AG04450 (cell line): ENCODE measurements at regions not wholly inside any gene's neighbourhood (a gene's known extent, or its start where the extent isn't known, plus 50 kb on each side); places are given as distances from the start of the nearest gene placed in this dataset.

Experiments
- CTCF ChIA-PET: fragments of 300-600, 350-600 bp; formaldehyde crosslinking; extraction: SDS; loops from one replicate; lab custom pipeline; 2022; ENCODE audit warnings: antibody characterized with exemption, inconsistent platforms; lab: Charles Lee
- POLR2A ChIA-PET: fragments of 350-600 bp; formaldehyde crosslinking; extraction: SDS; loops from one replicate; lab custom pipeline; 2021; ENCODE audit warnings: antibody characterized with exemption, inconsistent platforms; lab: Yijun Ruan, JAX
- DNase-seq: peaks from one replicate; pipeline ENCODE4 v3.0.0-alpha.2; 2011; ENCODE audit warnings: low read depth, low spot score
- H3K27ac ChIP-seq: one replicate; pipeline ENCODE4 v1.5.1; 2012; ENCODE audit warnings: low read depth, low read length, control low read depth
- H3K27me3 ChIP-seq: one replicate; pipeline ENCODE4 v1.6.0; 2012; ENCODE audit warnings: low read length; ENCODE audit not compliant: control insufficient read depth, insufficient read depth
- H3K4me3 ChIP-seq: 2 replicates; pipeline ENCODE4 v1.5.1; 2011; ENCODE audit warnings: mild to moderate bottlenecking, low read depth, low read length, control low read depth
- H3K9me3 ChIP-seq: 2 replicates; pipeline ENCODE4 v1.5.1; 2012; ENCODE audit warnings: low read length; ENCODE audit not compliant: control insufficient read depth, insufficient read depth
- CTCF ChIP-seq: IDR thresholded peaks from 2 replicates; pipeline ENCODE4 v1.5.1; 2011; ENCODE audit warnings: low read depth, low read length, control low read depth, inconsistent platforms

- CTCF ChIA-PET, result interaction anchor here (0.6 to 1.3 kb wide), 4 partner anchors 9 to 395 kb away, joined by 4 to 11 read pairs (median 5); no protein-coding TSS in a partner anchor
Measured at GRCh38 chr2:37809931-37810570, 115.0 kb upstream of the RMDN2 start.

GRCh38 chr2:37812414-37812813 is 112.7 kb upstream of the RMDN2 start:
- ChIA-PET POLR2A (no interaction called here), CTCF (interaction anchor here (2.0 kb wide), 1 partner anchor 65 kb away, joined by 9 read pairs; no protein-coding TSS in a partner anchor)
- Histone ChIP-seq H3K9me3 (peaks cover 4% of the 10 kb centered on the region), H3K4me3 (no peak overlapping the region), H3K27ac (no peak overlapping the region), H3K27me3 (no peaks in the 10 kb centered on the region)
- DNase-seq, result no peak
- TF ChIP-seq CTCF, result no peak; the same call in 1 of the 2 replicates

More at GRCh38 chr2:37809931-37810570, 115.0 kb upstream of the RMDN2 start:
- DNase-seq, result no peak
- Histone ChIP-seq H3K9me3 (peaks cover 4% of the 10 kb centered on the region; the same call in 1 of the 2 replicates), H3K27ac (no peak overlapping the region), H3K4me3 (no peak overlapping the region), H3K27me3 (no peaks in the 10 kb centered on the region)
- no peak for TF ChIP-seq CTCF
- POLR2A ChIA-PET, result no interaction called here

- Histone ChIP-seq H3K27ac (no peak overlapping the region), H3K4me3 (no peak overlapping the region), H3K27me3 (no peaks in the 10 kb centered on the region), H3K9me3 (peaks cover 4% of the 10 kb centered on the region)
- no peak for TF ChIP-seq CTCF
- ChIA-PET CTCF (interaction anchor here (0.6 to 2.0 kb wide), 2 partner anchors 64 to 164 kb away, joined by 3 to 9 read pairs; no protein-coding TSS in a partner anchor), POLR2A (no interaction called here)
- no peak for DNase-seq
Measured at GRCh38 chr2:37812941-37813730, 112.0 kb upstream of the RMDN2 start.

GRCh38 chr2:37816036-37816435 is 109.1 kb upstream of the RMDN2 start:
- no peak for TF ChIP-seq CTCF
- POLR2A ChIA-PET, result no interaction called here
- no peak for DNase-seq
- CTCF ChIA-PET, result no interaction called here
- H3K4me3 ChIP-seq, result no peak overlapping the region
- H3K27me3 ChIP-seq, result no peaks in the 10 kb centered on the region
- H3K9me3 ChIP-seq, result no peaks in the 10 kb centered on the region; the same call in 1 of the 2 replicates
- no peak overlapping the region for H3K27ac ChIP-seq

GRCh38 chr2:37816686-37817085 is 108.4 kb upstream of the RMDN2 start:
- no peak for TF ChIP-seq CTCF
- ChIA-PET POLR2A (no interaction called here), CTCF (no interaction called here)
- Histone ChIP-seq H3K4me3 (no peak overlapping the region), H3K9me3 (no peaks in the 10 kb centered on the region; the same call in 1 of the 2 replicates), H3K27ac (no peak overlapping the region), H3K27me3 (no peaks in the 10 kb centered on the region)
- DNase-seq, result no peak
